ENCODE measurements at regions not wholly inside any gene's neighbourhood (a gene's known extent, or its start where the extent isn't known, plus 50 kb on each side); places are given as distances from the start of the nearest gene placed in this dataset.

DNA sequence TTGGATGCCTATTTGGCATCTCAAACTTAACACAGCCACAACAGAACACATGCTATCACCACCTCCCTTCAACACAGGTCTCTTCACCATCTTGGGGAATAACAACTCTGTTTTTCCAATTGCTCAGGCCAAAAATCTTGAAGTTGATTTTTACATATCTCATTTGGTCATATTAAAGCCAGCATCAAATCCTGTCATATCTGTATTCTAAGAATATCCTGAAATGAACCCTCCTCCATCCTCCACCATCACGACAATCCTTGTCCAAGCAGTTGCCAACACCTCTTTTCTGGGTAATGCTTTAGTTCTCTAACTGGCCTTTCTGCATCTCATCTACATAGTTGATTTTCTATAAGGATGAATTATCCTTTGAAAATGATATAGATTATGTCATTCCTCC is 168.7 kb downstream of the GPR37 start:
- no peaks in the 10 kb centered on the region for H3K36me3 ChIP-seq (replicated peaks; ENCODE audit: insufficient read depth, low read length)
- H3K79me2 ChIP-seq (ENCODE audit: low read length) = no peaks in the 10 kb centered on the region
- no peak overlapping the region for H3K4me3 ChIP-seq (ENCODE audit: low read length)
- no peaks in the 10 kb centered on the region for H4K20me1 ChIP-seq (ENCODE audit: insufficient read depth, low read length)
- no peaks in the 10 kb centered on the region for H3K4me1 ChIP-seq (ENCODE audit: low read length)
- H2AFZ ChIP-seq (ENCODE audit: low read length) = no peak overlapping the region
- H3K9me2 ChIP-seq (replicated peaks; ENCODE audit: insufficient read depth, low read length) = no peaks in the 10 kb centered on the region
- TF ChIP-seq, protein P1, sequence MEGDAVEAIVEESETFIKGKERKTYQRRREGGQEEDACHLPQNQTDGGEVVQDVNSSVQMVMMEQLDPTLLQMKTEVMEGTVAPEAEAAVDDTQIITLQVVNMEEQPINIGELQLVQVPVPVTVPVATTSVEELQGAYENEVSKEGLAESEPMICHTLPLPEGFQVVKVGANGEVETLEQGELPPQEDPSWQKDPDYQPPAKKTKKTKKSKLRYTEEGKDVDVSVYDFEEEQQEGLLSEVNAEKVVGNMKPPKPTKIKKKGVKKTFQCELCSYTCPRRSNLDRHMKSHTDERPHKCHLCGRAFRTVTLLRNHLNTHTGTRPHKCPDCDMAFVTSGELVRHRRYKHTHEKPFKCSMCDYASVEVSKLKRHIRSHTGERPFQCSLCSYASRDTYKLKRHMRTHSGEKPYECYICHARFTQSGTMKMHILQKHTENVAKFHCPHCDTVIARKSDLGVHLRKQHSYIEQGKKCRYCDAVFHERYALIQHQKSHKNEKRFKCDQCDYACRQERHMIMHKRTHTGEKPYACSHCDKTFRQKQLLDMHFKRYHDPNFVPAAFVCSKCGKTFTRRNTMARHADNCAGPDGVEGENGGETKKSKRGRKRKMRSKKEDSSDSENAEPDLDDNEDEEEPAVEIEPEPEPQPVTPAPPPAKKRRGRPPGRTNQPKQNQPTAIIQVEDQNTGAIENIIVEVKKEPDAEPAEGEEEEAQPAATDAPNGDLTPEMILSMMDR (IDR thresholded peaks at IDR 0.05; ENCODE audit: low read length) = no peak
- TF ChIP-seq EZH2phosphoT487 (IDR thresholded peaks at IDR 0.05; ENCODE audit: low read length) (no peak), EZH2 (optimal IDR thresholded peaks at IDR 0.05; ENCODE audit: low read depth, low read length) (no peak)
- H3K9me3 ChIP-seq (replicated peaks; ENCODE audit: insufficient read depth, low read length) = no peaks in the 10 kb centered on the region
- no peak overlapping the region for H3K4me2 ChIP-seq (ENCODE audit: low read depth, low read length)
- H3K27ac ChIP-seq (ENCODE audit: low read length) = no peak overlapping the region
- no peak overlapping the region for H3K9ac ChIP-seq (ENCODE audit: low read length)
- H3F3A ChIP-seq (ENCODE audit: insufficient read depth, low read length) = no peaks in the 10 kb centered on the region
- no peaks in the 10 kb centered on the region for H3K27me3 ChIP-seq (replicated peaks; ENCODE audit: insufficient read depth, low read length)
- no peak for DNase-seq

DNA sequence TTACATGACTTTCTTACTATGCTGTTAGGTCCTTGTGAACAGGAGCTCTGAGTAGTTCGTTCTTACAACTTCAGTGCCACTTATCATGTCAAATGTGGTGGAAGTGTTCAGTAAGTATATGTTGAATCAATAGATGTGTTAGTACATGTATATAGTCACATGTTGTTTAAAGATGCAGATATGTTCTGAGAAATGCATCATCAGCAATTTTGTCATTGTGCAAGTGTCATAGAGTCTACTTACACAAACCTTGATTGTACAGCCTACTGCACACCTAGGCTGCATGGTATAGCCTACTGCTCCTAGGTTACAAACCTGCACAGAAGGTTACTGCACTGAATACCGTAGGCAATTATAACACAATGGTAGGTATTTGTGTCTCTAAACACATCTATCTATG is 174.8 kb downstream of the GPR37 start:
- no peak for DNase-seq
- no peaks in the 10 kb centered on the region for H4K20me1 ChIP-seq (ENCODE audit: insufficient read depth, low read length)
- no peaks in the 10 kb centered on the region for H3K9me2 ChIP-seq (replicated peaks; ENCODE audit: insufficient read depth, low read length)
- H3K9me3 ChIP-seq (replicated peaks; ENCODE audit: insufficient read depth, low read length) = no peaks in the 10 kb centered on the region
- no peak overlapping the region for H3K27ac ChIP-seq (ENCODE audit: low read length)
- H2AFZ ChIP-seq (ENCODE audit: low read length) = no peak overlapping the region
- H3K9ac ChIP-seq (ENCODE audit: low read length) = no peak overlapping the region
- H3K4me3 ChIP-seq (ENCODE audit: low read length) = no peak overlapping the region
- no peak for TF ChIP-seq EZH2 (optimal IDR thresholded peaks at IDR 0.05; ENCODE audit: low read depth, low read length)
- TF ChIP-seq EZH2phosphoT487 (IDR thresholded peaks at IDR 0.05; ENCODE audit: low read length) = no peak
- TF ChIP-seq, protein P1 (IDR thresholded peaks at IDR 0.05; ENCODE audit: low read length) = no peak
- H3F3A ChIP-seq (ENCODE audit: insufficient read depth, low read length) = no peaks in the 10 kb centered on the region
- H3K4me1 ChIP-seq (ENCODE audit: low read length) = no peaks in the 10 kb centered on the region
- no peaks in the 10 kb centered on the region for H3K79me2 ChIP-seq (ENCODE audit: low read length)
- H3K36me3 ChIP-seq (replicated peaks; ENCODE audit: insufficient read depth, low read length) = no peaks in the 10 kb centered on the region
- H3K4me2 ChIP-seq (ENCODE audit: low read depth, low read length) = no peak overlapping the region
- no peaks in the 10 kb centered on the region for H3K27me3 ChIP-seq (replicated peaks; ENCODE audit: insufficient read depth, low read length)

DNA sequence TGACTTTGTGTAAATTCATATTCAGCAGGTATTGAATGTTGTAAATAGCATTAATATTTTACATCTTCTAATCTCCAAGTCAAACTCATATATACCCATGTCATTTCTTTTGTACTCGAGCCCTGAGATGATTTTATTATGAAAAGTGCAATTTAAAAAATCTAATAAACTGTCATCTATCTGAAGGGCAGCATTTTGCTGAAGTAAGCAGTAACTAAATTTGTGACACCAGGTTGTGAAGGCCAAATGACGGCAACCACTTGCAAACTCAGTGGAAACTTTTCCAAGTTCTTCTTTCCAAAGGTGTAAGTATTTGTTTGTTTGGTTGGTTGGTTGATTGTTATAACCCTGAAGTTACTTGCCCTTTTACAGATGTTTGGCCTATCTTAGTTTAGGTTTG is 188.3 kb downstream of the GPR37 start:
- H3K27ac ChIP-seq (ENCODE audit: low read length) = no peak overlapping the region
- H3K9me3 ChIP-seq (replicated peaks; ENCODE audit: insufficient read depth, low read length) = no peaks in the 10 kb centered on the region
- H3K79me2 ChIP-seq (ENCODE audit: low read length) = no peaks in the 10 kb centered on the region
- no peak for DNase-seq
- no peaks in the 10 kb centered on the region for H3K9me2 ChIP-seq (replicated peaks; ENCODE audit: insufficient read depth, low read length)
- H3F3A ChIP-seq (ENCODE audit: insufficient read depth, low read length) = no peaks in the 10 kb centered on the region
- H3K27me3 ChIP-seq (replicated peaks; ENCODE audit: insufficient read depth, low read length) = no peaks in the 10 kb centered on the region
- TF ChIP-seq EZH2 (optimal IDR thresholded peaks at IDR 0.05; ENCODE audit: low read depth, low read length) = no peak
- TF ChIP-seq, protein P1 (IDR thresholded peaks at IDR 0.05; ENCODE audit: low read length) = no peak
- TF ChIP-seq EZH2phosphoT487 (IDR thresholded peaks at IDR 0.05; ENCODE audit: low read length) = no peak
- H3K4me1 ChIP-seq (ENCODE audit: low read length) = no peaks in the 10 kb centered on the region
- no peak overlapping the region for H3K4me2 ChIP-seq (ENCODE audit: low read depth, low read length)
- no peaks in the 10 kb centered on the region for H3K36me3 ChIP-seq (replicated peaks; ENCODE audit: insufficient read depth, low read length)
- H3K9ac ChIP-seq (ENCODE audit: low read length) = no peak overlapping the region
- no peak overlapping the region for H3K4me3 ChIP-seq (ENCODE audit: low read length)
- H4K20me1 ChIP-seq (ENCODE audit: insufficient read depth, low read length) = no peaks in the 10 kb centered on the region
- H2AFZ ChIP-seq (ENCODE audit: low read length) = no peak overlapping the region

Data from MM.1S (cell line).